ENCODE measurements at regions not wholly inside any gene's neighbourhood (a gene's known extent, or its start where the extent isn't known, plus 50 kb on each side); places are given as distances from the start of the nearest gene placed in this dataset.

- no peak for TF ChIP-seq ATF2 (tag by site-specific recombination; IDR thresholded peaks at IDR 0.05; ENCODE audit: low read depth)
- no peak for TF ChIP-seq ZNF341 (tag by site-specific recombination; IDR thresholded peaks at IDR 0.05; ENCODE audit: low read depth)
- no peak for TF ChIP-seq ZNF449 (tag by site-specific recombination; IDR thresholded peaks at IDR 0.05)
- no peak for TF ChIP-seq HOXC10 (CRISPR knock-in tag; IDR thresholded peaks at IDR 0.05)
- no peak for TF ChIP-seq ZNF140 (tag by site-specific recombination; IDR thresholded peaks at IDR 0.05)
- TF ChIP-seq ZNF707 (tag by site-specific recombination; IDR thresholded peaks at IDR 0.05), result no peak
- TF ChIP-seq SCRT2 (tag by site-specific recombination; IDR thresholded peaks at IDR 0.05), result 0 out of 2 replicates have a peak, but pooled peaks have one; percentile 63
- no peak for TF ChIP-seq ZNF654 (tag by site-specific recombination; IDR thresholded peaks at IDR 0.05; ENCODE audit: low read depth)
- TF ChIP-seq ZNF514 (tag by site-specific recombination; IDR thresholded peaks at IDR 0.05), result no peak
- no peak for TF ChIP-seq BCL6B (tag by site-specific recombination; IDR thresholded peaks at IDR 0.05)
- TF ChIP-seq HOXA7 (CRISPR knock-in tag; IDR thresholded peaks at IDR 0.05; ENCODE audit: borderline replicate concordance), result no peak
- TF ChIP-seq YY2 (tag by site-specific recombination; IDR thresholded peaks at IDR 0.05), result no peak
- no peak for TF ChIP-seq ZNF426 (tag by site-specific recombination; IDR thresholded peaks at IDR 0.05)
- no peak for TF ChIP-seq ZNF157 (tag by site-specific recombination; IDR thresholded peaks at IDR 0.05)
- TF ChIP-seq HOXD13 (CRISPR knock-in tag; IDR thresholded peaks at IDR 0.05; ENCODE audit: borderline replicate concordance), result no peak
- peak; percentile 29; the same call in 1 of the 2 replicates for TF ChIP-seq ZNF629 (tag by site-specific recombination; IDR thresholded peaks at IDR 0.05)
- TF ChIP-seq ZNF280C (tag by site-specific recombination; IDR thresholded peaks at IDR 0.05), result no peak
- no peak for TF ChIP-seq ZNF155 (tag by site-specific recombination; IDR thresholded peaks at IDR 0.05)
- TF ChIP-seq ZNF404 (tag by site-specific recombination; IDR thresholded peaks at IDR 0.05), result no peak
- TF ChIP-seq SP7 (tag by site-specific recombination; IDR thresholded peaks at IDR 0.05), result 0 out of 2 replicates have a peak, but pooled peaks have one; percentile 12
- 0 out of 2 replicates have a peak, but pooled peaks have one; percentile 36 for TF ChIP-seq TRIM28 (IDR thresholded peaks at IDR 0.05; ENCODE audit: borderline replicate concordance, low read length)
- TF ChIP-seq WT1 (tag by site-specific recombination; IDR thresholded peaks at IDR 0.05), result no peak
- no peak for TF ChIP-seq ZNF529 (tag by site-specific recombination; IDR thresholded peaks at IDR 0.05; ENCODE audit: insufficient replicate concordance)
- TF ChIP-seq PRDM10 (tag by site-specific recombination; IDR thresholded peaks at IDR 0.05), result peak; percentile 41; the same call in 1 of the 2 replicates
- TF ChIP-seq ZNF791 (tag by site-specific recombination; IDR thresholded peaks at IDR 0.05), result no peak
Measured at GRCh38 chr6:138680085-138680484, 93.5 kb upstream of the CCDC28A start (continued).

Measured in HEK293 (cell line).